ENCODE measurements at regions not wholly inside any gene's neighbourhood (a gene's known extent, or its start where the extent isn't known, plus 50 kb on each side); places are given as distances from the start of the nearest gene placed in this dataset.

- Histone ChIP-seq H2BK12ac (ENCODE audit: low read length) (no peak overlapping the region), H3K79me1 (ENCODE audit: low read length) (peaks cover 2% of the 10 kb centered on the region), H2AFZ (ENCODE audit: insufficient read depth, low read length, poor library complexity) (no peak overlapping the region), H4K8ac (ENCODE audit: low read depth, low read length) (no peak overlapping the region), H3K4me3 (ENCODE audit: low read depth, low read length) (no peak overlapping the region), H2BK120ac (ENCODE audit: insufficient read depth, low read length, poor library complexity) (no peak overlapping the region), H3K23ac (ENCODE audit: low read length) (no peak overlapping the region), H4K12ac (ENCODE audit: low read depth, low read length) (no peak overlapping the region), H3K14ac (ENCODE audit: low read length) (no peak overlapping the region), H3K9me3 (ENCODE audit: insufficient read depth, low read depth, low read length) (no peaks in the 10 kb centered on the region), H4K91ac (ENCODE audit: low read depth, low read length) (no peak overlapping the region), H3K4me2 (ENCODE audit: low read length) (no peak overlapping the region), H3K18ac (ENCODE audit: low read length) (no peak overlapping the region), H3K9ac (ENCODE audit: low read length) (no peak overlapping the region), H3K4me1 (ENCODE audit: control insufficient read depth in 1 of 2, insufficient read depth in 2 of 2, low read length in 2 of 2) (peaks cover 0 to 2% of the 10 kb centered on the region in 2 experiments), H3K27me3 (ENCODE audit: insufficient read depth, low read length) (no peaks in the 10 kb centered on the region), H3K4ac (ENCODE audit: low read depth, low read length) (no peak overlapping the region), H3K27ac (ENCODE audit: low read depth, low read length) (no peak overlapping the region), H2BK5ac (ENCODE audit: low read depth, low read length, poor library complexity) (no peak overlapping the region), H3K79me2 (ENCODE audit: control insufficient read depth, insufficient read depth, low read length, poor library complexity) (no peaks in the 10 kb centered on the region), H2AK5ac (ENCODE audit: low read length) (no peak overlapping the region), H3K36me3 (ENCODE audit: control insufficient read depth in 1 of 2, insufficient read depth in 2 of 2, low read length in 2 of 2) (no peaks in the 10 kb centered on the region)
- DNase-seq = no peak
- WGBS (ENCODE audit: extremely low coverage, insufficient coverage, insufficient read length) = no CpG with 5 or more reads among the region's 2 CpGs
These were observed 105.9 kb upstream of the ST6GAL2 start for GRCh38 chr2:106991866-106992265.

- Histone ChIP-seq H2BK5ac (ENCODE audit: low read depth, low read length, poor library complexity) (no peak overlapping the region), H3K36me3 (ENCODE audit: control insufficient read depth in 1 of 2, insufficient read depth in 2 of 2, low read length in 2 of 2) (no peaks in the 10 kb centered on the region), H3K9ac (ENCODE audit: low read length) (no peak overlapping the region), H2AFZ (ENCODE audit: insufficient read depth, low read length, poor library complexity) (no peak overlapping the region), H3K27me3 (ENCODE audit: insufficient read depth, low read length) (no peaks in the 10 kb centered on the region), H3K27ac (ENCODE audit: low read depth, low read length) (no peak overlapping the region), H3K79me2 (ENCODE audit: control insufficient read depth, insufficient read depth, low read length, poor library complexity) (no peaks in the 10 kb centered on the region), H2AK5ac (ENCODE audit: low read length) (no peak overlapping the region), H4K91ac (ENCODE audit: low read depth, low read length) (no peak overlapping the region), H3K18ac (ENCODE audit: low read length) (no peak overlapping the region), H3K4ac (ENCODE audit: low read depth, low read length) (no peak overlapping the region), H2BK120ac (ENCODE audit: insufficient read depth, low read length, poor library complexity) (no peak overlapping the region), H4K12ac (ENCODE audit: low read depth, low read length) (no peak overlapping the region), H3K4me2 (ENCODE audit: low read length) (no peak overlapping the region), H3K4me1 (ENCODE audit: control insufficient read depth in 1 of 2, insufficient read depth in 2 of 2, low read length in 2 of 2) (no peaks in the 10 kb centered on the region), H3K9me3 (ENCODE audit: insufficient read depth, low read depth, low read length) (no peaks in the 10 kb centered on the region), H3K79me1 (ENCODE audit: low read length) (peaks cover 2% of the 10 kb centered on the region), H4K8ac (ENCODE audit: low read depth, low read length) (no peak overlapping the region), H2BK12ac (ENCODE audit: low read length) (no peak overlapping the region), H3K23ac (ENCODE audit: low read length) (no peak overlapping the region), H3K4me3 (ENCODE audit: low read depth, low read length) (no peak overlapping the region), H3K14ac (ENCODE audit: low read length) (no peak overlapping the region)
- no CpG with 5 or more reads among the region's 7 CpGs for WGBS (ENCODE audit: extremely low coverage, insufficient coverage, insufficient read length)
- no peak for DNase-seq
These were observed 109.6 kb upstream of the ST6GAL2 start for GRCh38 chr2:106995556-106995955.

- Histone ChIP-seq H3K79me2 (ENCODE audit: control insufficient read depth, insufficient read depth, low read length, poor library complexity) (no peaks in the 10 kb centered on the region), H3K14ac (ENCODE audit: low read length) (no peak overlapping the region), H3K23ac (ENCODE audit: low read length) (no peak overlapping the region), H3K18ac (ENCODE audit: low read length) (no peak overlapping the region), H3K27ac (ENCODE audit: low read depth, low read length) (no peak overlapping the region), H2AFZ (ENCODE audit: insufficient read depth, low read length, poor library complexity) (no peak overlapping the region), H4K8ac (ENCODE audit: low read depth, low read length) (no peak overlapping the region), H2BK5ac (ENCODE audit: low read depth, low read length, poor library complexity) (no peak overlapping the region), H3K9ac (ENCODE audit: low read length) (no peak overlapping the region), H3K4me3 (ENCODE audit: low read depth, low read length) (no peak overlapping the region), H2BK120ac (ENCODE audit: insufficient read depth, low read length, poor library complexity) (no peak overlapping the region), H2BK12ac (ENCODE audit: low read length) (no peak overlapping the region), H3K4me2 (ENCODE audit: low read length) (no peak overlapping the region), H4K12ac (ENCODE audit: low read depth, low read length) (no peak overlapping the region), H3K79me1 (ENCODE audit: low read length) (peaks cover 2% of the 10 kb centered on the region), H3K9me3 (ENCODE audit: insufficient read depth, low read depth, low read length) (no peaks in the 10 kb centered on the region), H2AK5ac (ENCODE audit: low read length) (no peak overlapping the region), H3K4me1 (ENCODE audit: control insufficient read depth in 1 of 2, insufficient read depth in 2 of 2, low read length in 2 of 2) (no peaks in the 10 kb centered on the region), H3K36me3 (ENCODE audit: control insufficient read depth in 1 of 2, insufficient read depth in 2 of 2, low read length in 2 of 2) (no peaks in the 10 kb centered on the region), H3K27me3 (ENCODE audit: insufficient read depth, low read length) (no peaks in the 10 kb centered on the region), H4K91ac (ENCODE audit: low read depth, low read length) (no peak overlapping the region), H3K4ac (ENCODE audit: low read depth, low read length) (no peak overlapping the region)
- no CpG with 5 or more reads among the region's 11 CpGs for WGBS (ENCODE audit: extremely low coverage, insufficient coverage, insufficient read length)
- no peak for DNase-seq
These were observed 110.3 kb upstream of the ST6GAL2 start for GRCh38 chr2:106996171-106996769.

GRCh38 chr2:106997204-106997603 lies 111.2 kb upstream of the ST6GAL2 start:
- H2AFZ ChIP-seq (ENCODE audit: insufficient read depth, low read length, poor library complexity) = no peak overlapping the region
- no peak overlapping the region for H3K27ac ChIP-seq (ENCODE audit: low read depth, low read length)
- H3K27me3 ChIP-seq (ENCODE audit: insufficient read depth, low read length) = no peaks in the 10 kb centered on the region
- H2BK5ac ChIP-seq (ENCODE audit: low read depth, low read length, poor library complexity) = no peak overlapping the region
- no peak overlapping the region for H2AK5ac ChIP-seq (ENCODE audit: low read length)
- no peak overlapping the region for H3K18ac ChIP-seq (ENCODE audit: low read length)
- no peak overlapping the region for H3K4ac ChIP-seq (ENCODE audit: low read depth, low read length)
- H3K9me3 ChIP-seq (ENCODE audit: insufficient read depth, low read depth, low read length) = no peaks in the 10 kb centered on the region
- peaks cover 2% of the 10 kb centered on the region for H3K79me1 ChIP-seq (ENCODE audit: low read length)
- DNase-seq = no peak
- H3K4me3 ChIP-seq (ENCODE audit: low read depth, low read length) = no peak overlapping the region
- no peak overlapping the region for H3K9ac ChIP-seq (ENCODE audit: low read length)
- H3K14ac ChIP-seq (ENCODE audit: low read length) = no peak overlapping the region
- H3K4me2 ChIP-seq (ENCODE audit: low read length) = no peak overlapping the region
- no peak overlapping the region for H4K91ac ChIP-seq (ENCODE audit: low read depth, low read length)
- no peak overlapping the region for H2BK12ac ChIP-seq (ENCODE audit: low read length)
- no peaks in the 10 kb centered on the region for H3K4me1 ChIP-seq (ENCODE audit: control insufficient read depth in 1 of 2, insufficient read depth in 2 of 2, low read length in 2 of 2)
- no CpG with 5 or more reads among the region's 3 CpGs for WGBS (ENCODE audit: extremely low coverage, insufficient coverage, insufficient read length)
- H4K12ac ChIP-seq (ENCODE audit: low read depth, low read length) = no peak overlapping the region
- no peak overlapping the region for H2BK120ac ChIP-seq (ENCODE audit: insufficient read depth, low read length, poor library complexity)
- H3K36me3 ChIP-seq (ENCODE audit: control insufficient read depth in 1 of 2, insufficient read depth in 2 of 2, low read length in 2 of 2) = no peaks in the 10 kb centered on the region
- H3K23ac ChIP-seq (ENCODE audit: low read length) = no peak overlapping the region
- H3K79me2 ChIP-seq (ENCODE audit: control insufficient read depth, insufficient read depth, low read length, poor library complexity) = no peaks in the 10 kb centered on the region
- H4K8ac ChIP-seq (ENCODE audit: low read depth, low read length) = no peak overlapping the region

Data from trophoblast cell (in vitro differentiated cells and primary cell).